Nephron (organoid): ENCODE measurements at regions not wholly inside any gene's neighbourhood (a gene's known extent, or its start where the extent isn't known, plus 50 kb on each side); places are given as distances from the start of the nearest gene placed in this dataset.

ENCODE experiments used
- H3K27ac Mint-ChIP-seq, 3 experiments: 2 replicates each; pipeline ENCODE4 v1.8.0; 2020; ENCODE audit warnings: mixed read lengths in 3 of 3, mild to moderate bottlenecking in 2 of 3, moderate library complexity in 1 of 3
- H3K27me3 Mint-ChIP-seq: 2 replicates; pipeline ENCODE4 v1.8.0; 2021; ENCODE audit warnings: low read depth, mild to moderate bottlenecking, moderate library complexity, mixed read lengths
- H3K36me3 Mint-ChIP-seq: 2 replicates; pipeline ENCODE4 v1.8.0; 2020; ENCODE audit warnings: low read depth, mixed read lengths
- H3K4me1 Mint-ChIP-seq: 2 replicates; pipeline ENCODE4 v1.8.0; 2020; ENCODE audit warnings: mixed read lengths
- H3K4me3 Mint-ChIP-seq, 3 experiments: 2 replicates each; pipeline ENCODE4 v1.8.0; 2020; ENCODE audit warnings: mild to moderate bottlenecking in 3 of 3, mixed read lengths in 3 of 3, moderate library complexity in 2 of 3
- H3K9me3 Mint-ChIP-seq: 2 replicates; pipeline ENCODE4 v1.8.0; 2020; ENCODE audit warnings: mixed read lengths
- TF ChIP-seq, protein P1 (sequence below), 3 experiments: fragments of 200-600 bp; sonication (generic); IDR thresholded peaks; one replicate each; pipeline ENCODE4 v1.5.0; 2021; ENCODE audit warnings: antibody characterized with exemption in 3 of 3; ENCODE audit not compliant: unreplicated experiment in 3 of 3

DNA sequence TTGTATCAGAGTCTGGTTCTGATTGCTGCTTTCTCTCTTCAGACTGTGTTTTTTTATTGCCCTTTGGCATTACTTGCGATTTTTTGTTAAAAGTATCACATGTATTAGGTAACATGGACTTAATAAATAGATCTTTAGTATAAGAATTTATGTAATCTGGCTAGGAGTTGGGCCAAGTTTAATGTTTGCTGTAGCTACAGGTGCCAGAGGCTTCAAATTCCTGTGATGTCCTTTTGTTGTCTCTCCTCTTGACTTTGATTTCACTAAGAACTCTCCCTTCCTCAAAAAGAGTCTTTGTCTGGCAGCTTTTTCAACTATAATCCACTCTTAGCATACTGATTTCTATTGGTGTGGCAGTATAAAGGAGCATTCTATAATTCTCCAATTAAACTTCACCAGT is 313.1 kb downstream of the DTWD2 start:
- Mint-ChIP-seq H3K4me1 (peaks cover 26% of the 10 kb centered on the region), H3K9me3 (peaks cover 44% of the 10 kb centered on the region), H3K4me3 (no peak overlapping the region), H3K27me3 (no peaks in the 10 kb centered on the region), H3K36me3 (no peaks in the 10 kb centered on the region), H3K27ac (no peak overlapping the region)
- TF ChIP-seq, protein P1, sequence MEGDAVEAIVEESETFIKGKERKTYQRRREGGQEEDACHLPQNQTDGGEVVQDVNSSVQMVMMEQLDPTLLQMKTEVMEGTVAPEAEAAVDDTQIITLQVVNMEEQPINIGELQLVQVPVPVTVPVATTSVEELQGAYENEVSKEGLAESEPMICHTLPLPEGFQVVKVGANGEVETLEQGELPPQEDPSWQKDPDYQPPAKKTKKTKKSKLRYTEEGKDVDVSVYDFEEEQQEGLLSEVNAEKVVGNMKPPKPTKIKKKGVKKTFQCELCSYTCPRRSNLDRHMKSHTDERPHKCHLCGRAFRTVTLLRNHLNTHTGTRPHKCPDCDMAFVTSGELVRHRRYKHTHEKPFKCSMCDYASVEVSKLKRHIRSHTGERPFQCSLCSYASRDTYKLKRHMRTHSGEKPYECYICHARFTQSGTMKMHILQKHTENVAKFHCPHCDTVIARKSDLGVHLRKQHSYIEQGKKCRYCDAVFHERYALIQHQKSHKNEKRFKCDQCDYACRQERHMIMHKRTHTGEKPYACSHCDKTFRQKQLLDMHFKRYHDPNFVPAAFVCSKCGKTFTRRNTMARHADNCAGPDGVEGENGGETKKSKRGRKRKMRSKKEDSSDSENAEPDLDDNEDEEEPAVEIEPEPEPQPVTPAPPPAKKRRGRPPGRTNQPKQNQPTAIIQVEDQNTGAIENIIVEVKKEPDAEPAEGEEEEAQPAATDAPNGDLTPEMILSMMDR (IDR thresholded peaks at IDR 0.05; ENCODE audit: unreplicated experiment in 3 of 3), result no peak

DNA sequence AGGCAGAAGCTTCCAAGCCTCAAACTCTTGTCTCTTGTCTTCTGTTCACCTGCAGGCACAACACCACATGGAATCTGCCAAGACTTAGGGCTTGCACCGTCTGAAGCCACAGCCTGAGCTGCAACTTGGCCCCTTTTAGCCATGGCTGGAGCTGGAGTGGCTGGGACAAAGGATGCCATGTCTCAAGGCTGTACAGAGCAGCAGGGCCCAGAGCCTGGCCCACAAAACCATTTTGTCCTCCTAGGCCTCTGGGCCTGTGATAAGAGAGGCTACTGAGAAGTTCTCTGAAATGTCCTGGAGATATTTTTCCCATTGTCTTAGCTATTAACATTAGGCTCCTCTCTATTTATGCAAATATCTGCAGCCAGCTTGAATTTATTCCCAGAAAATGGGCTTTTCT is 330.8 kb downstream of the DTWD2 start:
- Mint-ChIP-seq H3K36me3 (peaks cover 12% of the 10 kb centered on the region), H3K27ac (no peak overlapping the region), H3K9me3 (peaks cover 58% of the 10 kb centered on the region), H3K4me3 (no peak overlapping the region), H3K4me1 (peaks cover 16% of the 10 kb centered on the region), H3K27me3 (no peaks in the 10 kb centered on the region)
- TF ChIP-seq, protein P1 (IDR thresholded peaks at IDR 0.05; ENCODE audit: unreplicated experiment in 3 of 3), result no peak

DNA sequence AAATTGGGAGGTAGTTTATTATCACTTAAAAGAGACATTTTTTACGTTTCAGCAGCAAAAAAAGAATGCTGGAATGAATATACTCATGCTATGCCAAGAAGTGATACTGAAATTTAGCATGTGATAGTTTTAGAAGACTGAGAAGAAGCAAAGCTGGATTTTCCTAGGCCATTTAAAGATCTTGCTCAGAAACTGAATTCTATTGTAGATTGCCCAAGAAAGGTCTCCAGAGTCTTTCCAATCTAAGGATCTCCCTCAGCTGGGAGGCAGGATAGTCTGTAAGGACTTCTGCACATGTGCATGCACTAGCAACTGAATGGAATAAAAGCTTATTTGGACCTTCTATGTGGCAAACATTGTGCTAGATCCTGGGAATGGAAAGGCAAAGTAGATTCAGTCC is 334.5 kb downstream of the DTWD2 start:
- Mint-ChIP-seq H3K36me3 (peaks cover 12% of the 10 kb centered on the region), H3K27me3 (no peaks in the 10 kb centered on the region), H3K27ac (peak overlapping the region in 2 of 3 experiments; percentile 37 to 66), H3K4me1 (peaks cover 35% of the 10 kb centered on the region), H3K4me3 (no peak overlapping the region), H3K9me3 (peaks cover 34% of the 10 kb centered on the region)
- TF ChIP-seq, protein P1 (IDR thresholded peaks at IDR 0.05; ENCODE audit: unreplicated experiment in 3 of 3), result no peak

DNA sequence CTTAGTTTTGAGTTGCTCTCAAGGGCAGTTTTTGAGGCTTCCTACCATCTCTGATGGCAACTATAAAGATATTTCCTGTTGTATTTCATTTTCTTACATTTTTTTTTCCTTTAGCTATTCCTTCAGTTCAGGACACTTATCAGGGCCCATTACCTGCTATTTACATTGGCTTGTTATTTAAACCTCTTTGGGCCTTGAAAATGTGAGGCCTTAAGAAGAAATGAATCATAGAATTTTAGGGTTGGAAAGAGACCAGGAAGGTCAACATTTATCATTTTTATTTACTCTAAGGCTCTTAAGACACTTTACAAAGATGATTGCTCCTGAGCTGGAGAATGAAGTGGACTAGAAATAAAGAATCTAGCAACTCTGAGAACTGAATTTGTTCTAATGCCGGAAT is 335.2 kb downstream of the DTWD2 start:
- Mint-ChIP-seq H3K9me3 (peaks cover 28% of the 10 kb centered on the region), H3K4me1 (peaks cover 35% of the 10 kb centered on the region), H3K36me3 (peaks cover 9% of the 10 kb centered on the region), H3K4me3 (no peak overlapping the region), H3K27ac (peak overlapping the region; percentile 17 to 66 (median 37)), H3K27me3 (no peaks in the 10 kb centered on the region)
- TF ChIP-seq, protein P1 (IDR thresholded peaks at IDR 0.05; ENCODE audit: unreplicated experiment in 3 of 3), result no peak

DNA sequence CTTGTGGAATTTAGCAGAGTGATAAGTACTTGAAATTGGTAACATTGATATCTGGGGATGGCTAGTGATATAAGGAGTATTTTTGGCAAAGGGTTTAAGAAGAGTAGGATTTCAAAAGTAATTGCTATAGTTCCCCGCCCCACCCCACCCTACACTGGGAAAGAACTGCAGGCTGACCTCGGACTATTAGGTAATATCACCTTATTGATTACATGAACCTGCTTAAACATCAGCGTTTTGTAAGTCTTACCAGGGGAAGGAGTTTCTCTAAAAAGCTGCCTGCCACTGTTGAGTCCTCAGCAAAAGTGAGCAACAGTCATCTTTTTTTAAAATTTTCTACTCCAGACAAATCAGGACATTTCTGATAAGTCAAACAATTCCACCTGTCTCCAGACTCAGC is 337.3 kb downstream of the DTWD2 start:
- no peaks in the 10 kb centered on the region for H3K36me3 Mint-ChIP-seq
- no peak overlapping the region for H3K27ac Mint-ChIP-seq
- H3K4me3 Mint-ChIP-seq, result no peak overlapping the region
- H3K27me3 Mint-ChIP-seq, result no peaks in the 10 kb centered on the region
- TF ChIP-seq, protein P1 (IDR thresholded peaks at IDR 0.05; ENCODE audit: unreplicated experiment in 3 of 3), result no peak
- peaks cover 35% of the 10 kb centered on the region for H3K4me1 Mint-ChIP-seq
- peaks cover 8% of the 10 kb centered on the region for H3K9me3 Mint-ChIP-seq

DNA sequence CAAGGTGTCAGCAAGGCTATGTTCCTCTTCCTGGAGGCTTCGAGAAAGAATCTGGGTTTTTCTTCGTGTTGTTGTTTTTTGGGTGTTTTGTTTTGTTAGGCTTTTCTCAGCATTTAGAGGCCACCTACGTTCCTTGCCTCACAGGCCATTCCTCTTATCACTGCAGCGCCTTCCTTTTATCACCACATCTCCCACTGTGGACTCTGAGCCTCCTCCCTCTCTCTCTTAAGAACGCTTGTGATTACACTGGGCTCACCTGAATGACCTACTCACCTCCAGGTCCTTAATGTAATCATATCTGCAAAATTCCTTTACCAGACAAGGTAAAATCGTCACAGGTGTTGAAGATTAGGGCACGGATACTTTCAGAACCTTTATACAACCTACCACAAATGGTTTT is 340.8 kb downstream of the DTWD2 start:
- H3K36me3 Mint-ChIP-seq, result no peaks in the 10 kb centered on the region
- H3K27ac Mint-ChIP-seq, result no peak overlapping the region
- no peak overlapping the region for H3K4me3 Mint-ChIP-seq
- H3K4me1 Mint-ChIP-seq, result peaks cover 20% of the 10 kb centered on the region
- H3K9me3 Mint-ChIP-seq, result peaks cover 12% of the 10 kb centered on the region
- H3K27me3 Mint-ChIP-seq, result no peaks in the 10 kb centered on the region
- TF ChIP-seq, protein P1 (IDR thresholded peaks at IDR 0.05; ENCODE audit: unreplicated experiment in 3 of 3), result no peak
